EH (cell line): ENCODE measurements at regions not wholly inside any gene's neighbourhood (a gene's known extent, or its start where the extent isn't known, plus 50 kb on each side); places are given as distances from the start of the nearest gene placed in this dataset.

Experiments used
- DNase-seq: peaks from one replicate; pipeline ENCODE4 v3.0.0-alpha.2; 2015; ENCODE audit warnings: low read depth

GRCh38 chr12:24557738-24558137 lies 391.2 kb downstream of the BCAT1 start:
- DNase-seq, result no peak

- no peak for DNase-seq
Observed at GRCh38 chr12:24555730-24556129, 393.2 kb downstream of the BCAT1 start.

GRCh38 chr12:24554612-24555295 lies 394.1 kb downstream of the BCAT1 start:
- DNase-seq, result no peak

- no peak for DNase-seq
Observed at GRCh38 chr12:24553259-24553658, 395.6 kb downstream of the BCAT1 start.

DNA sequence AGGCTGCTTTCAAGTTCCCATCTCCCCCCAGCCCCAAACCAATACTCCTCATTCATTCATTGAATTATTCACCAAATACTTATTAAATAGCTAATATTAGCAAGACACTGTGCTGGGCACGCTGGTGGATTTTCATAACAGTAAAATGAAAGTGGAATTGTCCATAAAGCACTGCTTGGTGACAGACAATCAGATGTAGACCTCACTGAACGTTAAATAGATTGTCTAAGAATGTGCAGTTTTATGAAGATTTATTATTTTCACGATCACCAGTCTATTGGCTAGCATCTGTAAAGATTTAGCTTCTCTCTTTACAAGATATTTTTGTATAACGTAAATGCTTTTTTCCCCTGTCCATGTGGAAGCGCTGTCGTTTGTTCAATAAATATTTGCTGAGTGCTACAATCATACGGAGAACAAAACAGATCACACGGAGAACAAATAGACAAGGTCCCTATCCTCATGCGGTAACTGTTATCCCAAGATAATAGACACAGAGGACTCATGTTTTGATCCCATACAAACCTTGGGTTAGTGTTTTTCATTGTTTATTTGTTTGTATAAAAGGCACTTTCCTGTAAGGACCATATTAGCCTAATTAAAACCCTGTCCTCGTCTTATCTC lies 397.6 kb downstream of the BCAT1 start:
- DNase-seq, result no peak

DNA sequence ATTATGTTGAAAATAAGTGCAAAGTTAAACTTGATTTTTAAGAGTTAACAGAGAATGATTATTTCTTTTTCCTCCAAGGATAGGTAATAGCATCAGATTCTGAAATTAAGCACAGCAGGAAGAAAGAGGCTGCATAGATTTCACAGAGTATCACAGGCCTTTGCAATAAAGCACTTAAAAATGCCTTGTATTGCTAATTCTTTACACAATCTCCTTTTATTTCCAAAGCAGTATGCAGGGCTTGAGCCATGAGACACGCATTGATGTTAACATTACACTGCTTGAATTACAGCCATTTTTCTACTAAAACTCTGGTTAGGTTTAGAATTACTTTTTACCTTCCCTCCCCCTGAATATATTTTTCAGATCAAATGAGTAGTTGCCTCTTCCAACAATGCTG lies 398.3 kb downstream of the BCAT1 start:
- DNase-seq, result no peak

GRCh38 chr12:24546661-24547060 lies 402.2 kb downstream of the BCAT1 start:
- peak; percentile 31 for DNase-seq

GRCh38 chr12:24546084-24546483 lies 402.8 kb downstream of the BCAT1 start:
- DNase-seq, result no peak

GRCh38 chr12:24544368-24544767 lies 404.5 kb downstream of the BCAT1 start:
- peak; percentile 13 for DNase-seq

DNA sequence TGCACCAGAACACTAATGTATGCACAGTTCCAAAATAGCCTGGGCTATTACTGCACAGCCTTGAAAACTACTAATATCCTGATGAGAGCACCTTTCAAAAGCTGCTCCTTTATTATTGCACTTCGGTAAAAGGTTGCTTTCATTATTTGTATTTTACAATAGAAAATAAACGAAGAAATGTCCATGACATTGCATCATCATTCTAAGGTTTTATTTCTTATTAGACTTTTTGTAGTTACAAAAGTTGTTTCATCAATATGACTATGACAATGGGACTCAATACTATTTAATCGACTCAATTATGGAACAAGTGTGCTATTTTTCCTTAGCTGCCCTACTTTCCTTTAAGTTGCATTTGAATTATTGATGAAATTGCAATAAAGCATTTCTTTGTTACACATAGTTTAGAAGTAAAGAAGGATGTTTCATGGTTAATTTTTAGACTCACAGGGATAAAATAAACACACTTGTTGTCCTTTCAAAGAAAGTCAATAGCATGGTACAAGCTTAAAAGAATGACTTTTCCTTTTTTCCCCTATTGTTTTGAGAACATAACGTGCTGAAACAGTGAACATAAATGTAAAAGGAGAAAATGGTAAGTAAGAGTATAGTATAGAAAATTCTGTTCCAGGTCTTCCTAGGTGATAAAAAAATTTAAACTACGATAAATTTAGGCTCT lies 407.6 kb downstream of the BCAT1 start:
- no peak for DNase-seq

- no peak for DNase-seq
Observed at GRCh38 chr12:24539646-24540045, 409.3 kb downstream of the BCAT1 start.

DNA sequence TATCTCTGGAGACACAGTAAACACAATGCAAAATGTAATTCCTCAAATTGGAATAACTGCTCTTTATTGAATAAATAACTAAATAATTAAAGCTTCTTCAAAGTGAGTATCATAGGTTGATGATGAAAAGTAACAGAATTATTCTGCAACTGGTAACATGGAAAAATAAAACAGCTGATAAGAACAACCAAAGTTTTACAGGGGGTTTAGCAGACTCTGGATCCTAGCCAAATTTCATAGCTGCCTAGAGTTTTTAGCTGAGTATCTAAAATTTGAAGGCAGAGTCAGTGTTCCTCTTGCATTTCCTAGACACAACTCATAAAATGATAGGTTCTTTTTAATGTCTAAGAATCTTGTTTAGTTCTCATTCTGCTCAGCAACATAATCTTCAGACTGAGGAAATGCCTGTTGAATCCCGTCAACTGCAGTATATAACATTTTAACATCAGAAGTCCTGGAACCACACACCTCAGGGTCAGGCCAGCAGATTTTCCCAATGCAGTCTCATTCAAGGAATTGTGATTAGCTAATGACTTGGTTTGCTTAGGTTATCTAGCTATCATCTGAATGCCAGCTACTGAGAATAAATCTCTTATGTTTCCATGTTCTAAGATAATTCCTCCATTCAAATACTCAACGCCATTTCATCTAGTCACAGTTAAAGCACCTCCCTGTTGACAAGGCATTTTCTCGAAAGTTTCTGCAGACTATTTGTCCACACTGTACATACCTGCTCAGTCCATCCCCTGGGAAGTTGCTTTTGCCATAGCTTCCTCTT lies 411.6 kb downstream of the BCAT1 start:
- no peak for DNase-seq

DNA sequence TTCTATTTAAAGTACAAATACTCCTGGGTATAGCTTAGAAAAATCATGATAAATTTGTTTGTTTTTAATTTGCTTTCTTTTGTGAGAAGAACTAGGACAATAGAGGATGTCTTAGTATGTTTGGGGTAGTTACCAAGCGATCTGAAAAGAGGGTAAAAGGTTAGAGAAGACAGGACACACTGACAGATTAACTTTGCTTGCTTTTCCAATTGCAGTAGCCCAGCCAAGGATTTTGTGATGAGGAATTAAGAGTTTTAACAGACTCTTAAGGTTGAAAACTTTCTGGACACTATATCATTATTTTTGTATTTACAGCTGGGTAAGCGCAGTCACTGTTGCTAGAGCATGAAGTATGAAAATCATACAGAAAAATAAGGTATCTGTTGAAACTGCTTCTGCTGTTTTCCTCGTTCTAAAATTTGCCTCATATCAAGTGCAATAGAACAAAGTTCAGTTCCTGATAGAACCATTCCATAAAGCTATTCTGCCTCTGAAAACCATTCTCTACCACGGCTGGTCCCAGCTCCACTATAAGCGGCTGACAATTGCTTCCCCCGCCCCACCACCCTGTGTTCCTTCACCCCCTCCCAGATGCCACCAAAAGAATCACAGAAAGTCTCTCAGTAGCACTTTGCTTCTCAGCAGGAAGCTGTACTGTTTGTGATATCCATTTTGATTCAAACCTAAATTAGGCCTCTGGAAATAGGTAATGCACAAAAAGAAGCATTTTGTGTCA lies 413.4 kb downstream of the BCAT1 start:
- DNase-seq, result no peak

DNA sequence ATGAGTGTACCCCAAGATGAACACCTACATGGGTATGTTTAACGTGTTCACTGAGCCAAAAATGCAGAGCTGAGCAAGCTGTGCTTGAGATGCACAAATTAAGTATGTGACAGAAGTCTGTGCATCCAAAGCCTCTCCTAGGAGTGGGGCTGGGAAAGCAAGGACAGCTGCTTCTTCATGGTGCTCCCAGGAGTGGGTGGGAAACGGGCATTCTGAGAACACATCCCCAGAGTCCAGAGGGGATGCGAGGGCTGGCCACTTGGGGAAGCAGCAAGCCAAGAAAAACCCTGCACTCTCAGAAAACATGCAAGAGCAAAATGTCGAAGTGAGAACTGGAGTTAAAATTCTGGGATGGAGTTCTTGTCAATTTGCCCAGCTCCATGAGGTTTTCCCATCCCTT lies 414.3 kb downstream of the BCAT1 start:
- DNase-seq, result no peak

DNA sequence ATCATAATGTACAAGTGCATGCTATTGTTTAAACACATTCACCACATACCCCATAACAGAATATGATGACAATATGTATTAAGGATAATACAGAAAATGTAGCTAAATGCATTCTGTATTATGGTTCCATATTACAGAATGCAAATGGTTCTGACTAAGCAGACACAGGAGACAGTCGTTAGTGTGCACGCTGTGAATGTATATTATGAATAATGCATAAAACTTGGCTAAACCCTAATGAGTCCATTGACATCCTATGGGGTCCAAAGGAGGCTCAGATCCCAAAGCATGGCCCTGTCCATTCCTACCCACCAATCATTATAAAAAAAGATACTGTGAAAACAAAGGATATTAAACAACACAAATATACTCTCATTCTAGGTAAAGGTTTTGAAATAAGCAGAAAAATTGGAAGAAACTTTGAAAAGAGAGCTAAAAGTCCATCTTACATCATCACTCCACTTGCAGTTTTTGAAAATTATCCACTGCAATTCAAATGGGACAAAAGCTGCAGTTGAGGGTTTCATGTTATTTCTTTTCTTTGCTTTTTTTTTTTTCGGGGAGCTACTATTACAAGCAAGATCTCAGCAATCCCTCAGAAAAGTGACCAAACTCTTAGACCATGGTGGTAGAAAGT lies 415.1 kb downstream of the BCAT1 start:
- no peak for DNase-seq

- peak; percentile 4 for DNase-seq
Observed at GRCh38 chr12:24530689-24531088, 418.2 kb downstream of the BCAT1 start.

- DNase-seq, result no peak
Observed at GRCh38 chr12:24527102-24527501, 421.8 kb downstream of the BCAT1 start.

DNA sequence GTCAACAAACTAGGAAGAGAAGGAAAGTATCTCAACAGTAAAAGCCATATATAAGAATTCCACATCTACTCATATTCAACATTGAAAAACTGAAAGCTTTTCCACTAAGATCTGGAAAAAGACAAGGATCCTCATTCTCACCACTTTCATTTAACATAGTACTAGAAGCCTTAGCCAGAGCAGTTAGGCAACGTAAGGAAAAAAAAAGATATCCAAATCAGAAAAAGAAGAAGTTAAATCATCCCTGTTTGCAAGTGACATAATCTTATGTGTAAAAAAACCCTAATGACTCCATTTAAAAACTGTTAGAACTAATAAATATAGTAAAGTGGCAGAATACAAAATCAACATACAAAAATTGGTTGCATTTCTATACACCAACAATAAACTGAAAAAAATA lies 426.2 kb downstream of the BCAT1 start:
- no peak for DNase-seq

- no peak for DNase-seq
Observed at GRCh38 chr12:24519759-24520158, 429.1 kb downstream of the BCAT1 start.

DNA sequence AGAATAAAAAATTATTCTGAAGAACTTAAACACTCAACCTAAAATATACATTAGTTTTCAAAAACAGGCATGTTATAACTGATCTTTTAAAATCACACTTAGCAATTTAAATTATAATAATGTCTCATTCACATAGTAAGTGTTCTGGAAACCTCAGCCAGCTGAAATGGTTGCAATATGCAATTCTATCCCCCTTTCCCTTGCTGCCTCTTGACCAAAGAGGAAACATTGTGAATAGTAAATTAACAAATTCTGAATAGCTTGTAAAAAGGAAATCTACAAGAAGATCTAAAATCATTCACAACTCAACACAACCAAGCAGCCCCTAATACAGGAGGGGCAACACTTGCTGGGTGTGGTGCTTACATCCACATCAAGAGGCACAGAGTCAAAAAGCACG lies 431.9 kb downstream of the BCAT1 start:
- DNase-seq, result no peak

DNA sequence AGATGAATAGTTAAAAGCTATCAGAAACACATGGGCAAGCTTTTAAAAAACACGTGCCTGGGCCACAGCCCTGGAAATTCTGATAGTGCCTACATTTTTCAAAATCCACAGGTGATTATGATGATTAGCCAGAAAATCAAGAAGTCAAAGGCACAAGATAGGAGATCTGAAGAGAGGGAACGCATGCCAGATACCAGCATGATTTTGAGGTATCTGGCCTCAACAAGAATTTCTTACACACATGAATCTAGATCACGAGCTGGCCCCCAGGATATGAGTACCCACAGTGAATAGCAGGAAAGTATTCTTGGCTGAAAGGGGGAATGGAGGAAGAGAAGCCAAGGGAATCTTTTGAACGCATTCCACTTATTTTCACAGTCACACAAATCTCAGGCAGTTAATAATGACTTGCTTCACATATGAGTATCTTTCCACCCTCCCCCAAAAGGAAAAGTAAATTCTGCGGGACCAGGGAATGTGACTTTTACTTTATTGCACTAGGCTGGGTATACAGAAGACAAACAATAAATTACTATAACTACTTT lies 438.2 kb downstream of the BCAT1 start:
- DNase-seq, result no peak
